Cardiac septum (tissue), 1 donor: ENCODE measurements at regions not wholly inside any gene's neighbourhood (a gene's known extent, or its start where the extent isn't known, plus 50 kb on each side); places are given as distances from the start of the nearest gene placed in this dataset.

Source experiments
- DNase-seq: peaks from one replicate; pipeline ENCODE4 v3.0.0-alpha.2; 2020; ENCODE audit warnings: low spot score
- intact Hi-C: fragments of 100-400 bp; cut with DNase I; formaldehyde crosslinking; loops from one replicate; pipeline ENCODE4 v1.14.0; 2022
- donor health status: DM: no; HTN: no; CAD: no.

GRCh38 chr16:64892835-64893785 is 228.8 kb downstream of the CDH11 start:
- DNase-seq = no peak
- intact Hi-C loops = no loop called here

GRCh38 chr16:64889446-64889845 is 232.4 kb downstream of the CDH11 start:
- intact Hi-C loops = no loop called here
- no peak for DNase-seq

- intact Hi-C loops = no loop called here
- no peak for DNase-seq
Observed at GRCh38 chr16:64887651-64888050, 234.2 kb downstream of the CDH11 start.

- DNase-seq = no peak
- intact Hi-C loops = no loop called here
Observed at GRCh38 chr16:64882078-64882784, 239.6 kb downstream of the CDH11 start.

GRCh38 chr16:64880994-64881393 is 240.9 kb downstream of the CDH11 start:
- no peak for DNase-seq
- intact Hi-C loops = no loop called here

- intact Hi-C loops = no loop called here
- DNase-seq = no peak
Observed at GRCh38 chr16:64880006-64880405, 241.9 kb downstream of the CDH11 start.

GRCh38 chr16:64878940-64879339 is 242.9 kb downstream of the CDH11 start:
- intact Hi-C loops = no loop called here
- no peak for DNase-seq

GRCh38 chr16:64872101-64872500 is 249.8 kb downstream of the CDH11 start:
- intact Hi-C loops = no loop called here
- DNase-seq = no peak

- intact Hi-C loops = no loop called here
- DNase-seq = no peak
Observed at GRCh38 chr16:64870859-64871258, 251.0 kb downstream of the CDH11 start.

- DNase-seq = no peak
- intact Hi-C loops = no loop called here
Observed at GRCh38 chr16:64869781-64870180, 252.1 kb downstream of the CDH11 start.

GRCh38 chr16:64866021-64866420 is 255.8 kb downstream of the CDH11 start:
- no peak for DNase-seq
- intact Hi-C loops = no loop called here

GRCh38 chr16:64865069-64865696 is 256.7 kb downstream of the CDH11 start:
- intact Hi-C loops = no loop called here
- no peak for DNase-seq

GRCh38 chr16:64864232-64864809 is 257.5 kb downstream of the CDH11 start:
- intact Hi-C loops = no loop called here
- no peak for DNase-seq

- intact Hi-C loops = no loop called here
- no peak for DNase-seq
Observed at GRCh38 chr16:64858076-64858475, 263.8 kb downstream of the CDH11 start.

- no peak for DNase-seq
- intact Hi-C loops = no loop called here
Observed at GRCh38 chr16:64857411-64857810, 264.5 kb downstream of the CDH11 start.

GRCh38 chr16:64853551-64853950 is 268.3 kb downstream of the CDH11 start:
- DNase-seq = no peak

GRCh38 chr16:64846966-64847365 is 274.9 kb downstream of the CDH11 start:
- intact Hi-C loops = no loop called here
- no peak for DNase-seq

More at GRCh38 chr16:64853551-64853950, 268.3 kb downstream of the CDH11 start:
- intact Hi-C loops = no loop called here

GRCh38 chr16:64845071-64845470 is 276.8 kb downstream of the CDH11 start:
- no peak for DNase-seq
- intact Hi-C loops = no loop called here

- DNase-seq = no peak
- intact Hi-C loops = no loop called here
Observed at GRCh38 chr16:64841482-64841881, 280.4 kb downstream of the CDH11 start.

- no peak for DNase-seq
Observed at GRCh38 chr16:64841071-64841470, 280.8 kb downstream of the CDH11 start.

More at GRCh38 chr16:64841071-64841470, 280.8 kb downstream of the CDH11 start:
- intact Hi-C loops = no loop called here
